T1000 (cell line): ENCODE measurements at regions not wholly inside any gene's neighbourhood (a gene's known extent, or its start where the extent isn't known, plus 50 kb on each side); places are given as distances from the start of the nearest gene placed in this dataset.
"Not testable (repeated sequence)": the region's sequence is repeated elsewhere in the genome, so short reads cannot be mapped to it uniquely, and the experiment has no call there.

ENCODE experiments used
- DNase-seq: peaks from one replicate; lab custom pipeline; 2025; ENCODE audit warnings: mixed read lengths; lab: John Stamatoyannopoulos, UW

DNA sequence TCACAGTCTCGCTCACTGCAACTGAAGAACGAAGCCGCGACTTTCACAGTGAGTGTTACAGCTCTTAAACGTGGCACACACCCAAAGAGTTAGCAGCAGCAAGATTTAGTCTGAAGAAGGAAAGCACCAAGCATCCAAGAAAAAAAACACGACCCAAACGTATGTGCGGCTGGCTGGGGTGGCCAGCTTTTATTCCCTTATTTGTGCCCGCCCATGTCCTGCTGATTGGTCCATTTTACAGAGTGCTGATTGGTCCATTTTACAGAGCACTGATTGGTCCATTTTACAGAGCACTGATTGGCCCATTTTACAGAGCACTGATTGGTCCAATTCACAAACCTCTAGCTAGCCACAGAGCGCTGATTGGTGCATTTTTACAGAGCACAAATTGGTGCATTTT, 323.0 kb upstream of the ATP10A start:
- DNase-seq = not testable (repeated sequence)

DNA sequence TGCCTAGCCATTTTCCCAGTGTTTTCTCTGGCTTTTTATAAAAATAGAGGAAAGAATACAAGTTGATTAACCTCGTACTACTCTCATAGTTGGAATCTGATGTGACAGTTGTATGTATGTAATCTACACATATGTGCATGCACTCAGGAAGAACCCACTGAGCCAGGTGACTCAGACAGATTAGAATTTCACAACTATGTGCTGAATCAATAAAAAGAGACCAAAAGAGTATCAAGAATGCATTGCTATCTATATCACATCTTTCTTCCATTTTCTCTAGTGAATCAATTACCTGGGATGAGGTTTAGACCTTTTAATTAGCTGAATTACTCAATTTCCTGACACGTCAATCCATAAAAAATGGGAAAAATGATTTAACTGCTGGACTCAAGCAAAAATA, 319.3 kb upstream of the ATP10A start:
- DNase-seq = no peak

DNA sequence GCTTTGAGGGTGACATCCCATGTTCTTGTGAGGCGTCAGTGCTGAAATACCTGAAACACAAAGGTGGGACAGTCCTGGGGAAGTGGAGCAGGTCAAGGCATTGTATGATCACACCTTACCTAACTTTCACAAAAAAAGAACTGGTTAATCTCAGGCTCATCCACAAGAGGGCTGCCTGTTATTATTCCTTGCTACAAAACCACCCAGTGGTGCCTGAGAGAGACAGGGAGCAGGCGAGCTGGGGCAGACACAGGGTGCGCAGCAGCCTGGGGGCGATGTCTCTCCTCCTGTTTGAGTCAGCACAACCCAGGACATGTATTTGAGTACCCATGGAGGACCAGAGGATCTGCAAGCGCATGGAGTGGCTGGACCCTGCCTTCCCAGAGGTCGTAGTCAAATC, 316.8 kb upstream of the ATP10A start:
- no peak for DNase-seq

DNA sequence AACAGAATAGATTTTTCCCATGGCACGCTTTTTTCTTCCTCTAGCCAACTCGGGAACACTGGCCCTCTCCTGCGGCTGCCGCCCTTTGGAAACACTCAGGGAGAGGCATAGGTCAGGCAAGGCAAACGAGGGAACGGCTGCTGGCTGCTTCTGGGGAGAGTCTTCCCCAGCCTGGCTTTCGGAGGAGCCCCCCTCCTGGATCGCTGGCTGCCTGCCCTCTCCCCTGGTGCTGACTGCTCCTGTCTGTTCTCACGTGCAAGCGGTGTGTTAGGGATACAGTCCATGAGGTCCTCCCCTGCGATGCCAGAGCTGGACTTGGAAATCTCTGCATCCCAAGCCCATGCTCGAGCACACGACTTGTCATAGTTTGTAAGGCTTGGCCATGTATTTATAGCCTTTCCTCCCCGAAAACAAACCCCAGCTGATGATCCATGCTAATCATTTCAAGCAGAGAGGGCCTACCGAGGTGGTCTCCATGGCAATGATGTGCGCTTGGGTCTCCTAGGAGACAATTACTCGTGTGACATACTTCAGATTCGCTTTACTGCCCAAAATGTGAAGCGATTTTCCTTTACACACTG, 315.6 kb upstream of the ATP10A start:
- DNase-seq = no peak

DNA sequence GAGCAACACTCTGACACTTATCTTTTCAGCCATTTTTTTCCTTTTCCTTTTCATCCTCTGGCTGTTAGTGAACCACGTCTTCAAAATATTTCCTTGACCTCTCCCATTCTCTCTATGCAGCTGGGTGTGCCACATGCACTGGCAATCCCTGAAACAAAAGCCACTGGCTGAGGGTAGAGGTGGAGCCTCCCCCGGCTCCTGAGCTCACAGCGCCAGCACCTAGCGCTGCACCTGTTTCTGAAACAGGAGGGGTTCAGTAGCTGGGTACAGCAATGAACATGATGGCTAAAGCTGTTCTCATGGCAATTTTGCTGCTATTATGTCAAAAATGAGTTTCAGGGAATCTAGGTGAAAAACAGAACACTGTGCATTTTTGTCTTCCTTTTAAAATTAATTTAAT, 314.7 kb upstream of the ATP10A start:
- DNase-seq = no peak

DNA sequence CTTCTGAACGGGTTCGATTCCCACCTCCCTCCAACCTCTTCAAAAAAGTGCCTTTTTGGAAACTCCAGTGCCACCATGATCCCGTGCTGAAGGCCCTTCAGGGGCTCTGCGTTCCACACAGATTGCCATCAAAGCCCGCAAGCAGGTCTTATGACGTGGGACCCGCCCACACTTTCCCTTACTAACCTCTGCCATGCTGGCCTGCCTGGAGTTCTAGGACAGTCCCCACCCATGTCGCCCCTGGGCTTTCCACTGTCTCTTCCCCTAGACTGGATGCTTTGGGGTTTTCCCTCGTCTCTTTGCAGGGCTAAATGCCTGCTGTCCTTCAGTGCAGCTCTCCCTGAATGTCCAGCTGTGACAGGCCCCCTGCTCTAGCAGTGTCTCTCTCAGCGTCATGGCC, 313.7 kb upstream of the ATP10A start:
- DNase-seq = no peak

DNA sequence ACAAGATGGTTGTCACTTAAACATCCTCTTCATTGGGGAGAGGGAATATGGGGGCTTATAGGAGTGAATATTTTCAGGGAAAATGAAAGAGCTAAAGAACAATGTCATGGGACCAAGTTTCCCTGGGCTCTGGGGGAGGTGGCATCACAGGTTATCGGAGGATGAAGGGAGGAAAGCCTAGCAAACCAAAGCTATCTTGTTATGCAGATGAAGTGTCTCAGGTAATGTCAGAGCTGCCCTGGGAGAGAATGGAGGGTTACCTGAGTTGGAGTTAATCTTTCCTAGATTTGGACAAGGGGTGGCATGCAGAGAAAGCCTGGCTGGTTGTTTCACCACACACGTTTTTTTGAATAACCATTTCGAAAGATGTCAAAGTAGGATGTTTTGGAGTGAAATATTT, 308.1 kb upstream of the ATP10A start:
- no peak for DNase-seq

DNA sequence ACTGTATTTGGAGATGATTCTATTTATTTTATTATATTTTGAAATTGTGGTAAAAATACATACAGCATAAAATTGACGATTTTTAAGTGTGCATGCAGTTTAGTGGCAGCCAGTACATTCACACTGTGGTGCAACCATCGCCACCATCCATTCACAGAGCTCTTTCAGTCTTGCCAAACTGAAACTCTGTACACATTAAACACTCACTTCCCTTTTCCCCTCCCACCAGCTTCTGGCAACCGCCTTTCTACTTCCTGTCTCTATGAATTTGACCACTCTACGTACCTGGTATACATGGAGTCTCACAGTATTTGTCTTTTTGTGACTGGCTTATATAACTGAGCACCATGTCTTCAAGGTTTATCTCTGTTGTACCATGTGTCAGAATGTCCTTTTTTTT, 303.3 kb upstream of the ATP10A start:
- no peak for DNase-seq

DNA sequence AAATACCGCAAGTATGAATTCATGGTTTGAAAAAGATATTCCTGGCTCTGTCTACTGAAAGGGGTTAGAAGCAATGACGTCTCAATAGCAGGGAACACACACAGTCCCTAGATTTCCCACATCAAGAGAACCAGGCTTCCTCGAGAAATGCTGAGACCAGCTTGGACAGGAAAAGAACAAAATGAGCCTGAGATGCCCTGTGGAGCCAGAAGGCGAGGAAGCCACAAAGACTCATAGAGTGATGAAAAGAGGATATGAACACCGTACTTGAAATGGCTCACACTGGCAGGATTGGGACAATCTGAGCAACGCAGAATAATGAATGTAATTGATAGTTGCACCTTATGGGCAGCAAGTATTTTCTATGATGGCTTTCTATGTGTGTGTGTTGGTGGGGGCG, 302.4 kb upstream of the ATP10A start:
- DNase-seq = no peak

DNA sequence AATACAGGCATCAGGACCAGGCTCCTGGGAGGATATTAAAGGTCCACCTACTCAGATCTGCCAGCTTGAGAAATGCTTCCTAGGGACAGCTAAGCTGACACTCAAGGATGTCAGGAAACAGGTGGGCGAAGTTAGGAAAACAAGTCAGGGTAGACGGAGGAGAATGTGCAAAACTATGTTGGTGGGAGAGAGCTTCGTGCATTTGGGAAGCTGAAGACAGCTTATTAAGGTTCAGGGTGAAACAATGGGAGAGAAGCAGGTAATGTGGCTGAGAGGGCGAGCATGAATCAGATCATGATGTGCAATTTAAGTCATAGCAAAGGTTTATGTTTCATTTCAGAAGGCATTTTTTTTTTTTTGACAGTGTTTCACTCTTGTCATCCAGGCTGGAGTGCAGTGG, 297.2 kb upstream of the ATP10A start:
- DNase-seq = no peak

DNA sequence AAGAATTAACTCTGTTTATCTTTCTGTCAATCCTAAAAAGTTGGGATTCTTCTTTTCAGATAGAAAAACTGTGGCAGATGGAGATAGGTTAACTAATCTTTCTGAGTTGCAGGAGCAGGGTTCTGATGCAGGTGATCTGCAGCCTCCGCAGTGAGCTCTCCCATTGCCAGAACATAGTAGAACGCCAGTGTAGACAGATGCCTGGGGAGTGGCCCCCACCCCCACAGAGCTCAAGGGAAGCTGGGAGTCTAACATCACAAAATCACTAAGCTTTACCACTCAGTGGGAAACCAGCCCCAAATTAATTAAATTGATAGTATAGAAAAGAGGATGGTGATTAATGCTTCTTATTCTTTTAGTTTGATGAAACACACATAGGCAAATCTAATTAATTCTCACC, 295.0 kb upstream of the ATP10A start:
- no peak for DNase-seq

DNA sequence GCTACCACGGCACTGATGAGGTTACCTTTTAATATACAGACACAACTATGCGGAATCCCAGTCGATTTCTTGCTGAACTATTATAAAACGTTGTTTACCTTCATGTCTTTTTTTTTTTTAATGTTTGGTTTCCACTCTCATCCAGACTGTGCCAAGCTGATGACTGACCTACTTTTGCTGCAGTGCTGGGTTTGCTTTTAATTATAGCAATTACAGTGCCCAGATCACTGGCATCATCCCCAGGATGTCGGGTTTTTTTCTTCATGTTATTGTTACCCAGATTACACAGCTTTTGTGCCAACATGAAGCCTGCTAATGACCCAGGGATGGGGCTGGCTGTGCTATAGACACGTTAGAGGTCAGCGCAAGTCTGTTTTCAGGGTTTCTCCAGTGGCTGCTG, 294.0 kb upstream of the ATP10A start:
- DNase-seq = no peak

DNA sequence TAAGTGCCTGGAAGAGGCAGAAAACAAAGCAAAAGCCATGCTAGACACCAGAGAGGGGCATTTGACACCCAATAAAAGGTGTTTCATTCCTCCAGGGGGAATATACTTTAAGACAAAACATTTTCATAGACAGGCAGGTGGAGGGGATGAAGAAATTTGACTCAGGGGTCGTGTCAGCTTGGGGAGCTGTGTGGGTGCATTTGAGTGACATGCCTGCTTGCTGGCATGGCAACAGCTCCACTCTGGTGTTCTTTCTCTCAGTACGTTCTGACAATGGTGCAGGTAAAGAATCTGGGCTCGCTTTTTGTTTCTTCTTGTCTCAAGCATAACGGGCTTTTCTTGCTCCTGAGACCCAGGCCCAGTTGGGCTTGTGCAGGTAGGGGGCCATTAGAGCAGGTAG, 292.9 kb upstream of the ATP10A start:
- DNase-seq = no peak

DNA sequence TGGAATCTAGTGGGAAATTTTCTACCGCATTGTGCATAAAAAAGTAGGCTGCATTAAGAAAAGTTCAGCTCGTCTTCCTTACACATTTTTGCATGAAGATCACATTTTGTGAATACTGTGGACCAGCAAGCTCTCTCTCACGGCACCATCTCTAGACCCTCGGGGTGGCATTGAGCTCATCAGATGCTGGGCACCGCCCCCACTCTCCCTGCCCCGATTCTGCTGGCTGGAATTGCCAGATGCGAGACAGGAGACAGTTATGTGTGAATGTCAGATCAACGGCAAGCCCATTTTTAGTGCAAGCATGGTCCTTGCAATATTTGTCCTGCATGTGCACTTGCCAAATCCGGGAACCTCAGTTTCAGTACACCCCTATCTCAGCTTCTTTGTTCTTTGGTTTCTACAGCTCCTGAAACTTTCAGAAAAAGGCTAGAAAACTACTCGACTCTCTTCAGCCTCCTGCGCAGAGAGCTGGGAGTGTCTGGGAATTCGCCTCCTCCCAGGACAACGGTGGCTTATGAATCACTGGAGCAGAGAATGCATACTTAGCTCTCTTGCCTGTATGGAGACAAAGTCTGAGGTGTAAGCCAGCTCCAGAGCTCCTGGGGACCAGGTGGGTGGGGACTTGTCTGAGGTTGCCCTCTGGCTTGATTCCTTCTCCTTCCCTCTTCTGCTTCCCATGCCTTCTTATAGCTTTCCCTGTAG, 285.2 kb upstream of the ATP10A start:
- DNase-seq = no peak

DNA sequence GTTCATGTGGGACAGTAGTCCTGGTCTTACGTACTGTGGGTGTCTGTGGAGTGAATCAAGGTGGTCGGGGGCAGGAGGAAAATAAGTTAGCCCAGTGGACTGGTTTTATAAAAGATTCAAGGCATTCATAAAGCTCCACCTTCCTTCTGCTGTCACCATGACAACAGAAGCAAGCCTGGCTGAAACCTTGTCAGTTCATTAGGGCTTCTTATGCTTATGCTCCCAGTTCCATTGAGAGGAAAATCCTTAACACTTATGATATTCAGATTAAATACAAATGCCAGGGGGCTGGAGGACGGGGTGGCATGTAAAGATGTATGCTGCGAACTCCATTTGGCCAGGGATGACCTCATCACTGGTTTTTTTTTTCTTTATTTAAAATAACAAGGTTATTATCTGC, 283.1 kb upstream of the ATP10A start:
- DNase-seq = no peak

DNA sequence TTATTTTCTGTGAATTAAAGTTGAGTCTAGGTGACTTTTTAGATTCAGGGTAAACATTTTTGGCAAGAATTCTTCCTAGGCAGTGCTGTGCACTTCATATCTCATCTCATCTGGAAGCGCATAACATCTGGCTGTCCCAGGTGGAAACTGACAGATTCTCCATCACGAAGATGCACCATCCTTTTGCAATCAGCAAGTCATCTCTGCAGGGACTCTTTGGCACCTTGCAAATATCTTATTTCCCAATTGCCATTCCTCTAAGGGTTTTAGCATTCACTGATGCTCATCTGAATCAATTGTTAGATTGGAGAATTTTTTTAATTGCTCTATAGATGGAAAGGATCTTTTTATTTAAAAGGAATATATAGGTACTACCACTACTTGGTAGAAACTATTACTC, 282.7 kb upstream of the ATP10A start:
- DNase-seq = no peak

DNA sequence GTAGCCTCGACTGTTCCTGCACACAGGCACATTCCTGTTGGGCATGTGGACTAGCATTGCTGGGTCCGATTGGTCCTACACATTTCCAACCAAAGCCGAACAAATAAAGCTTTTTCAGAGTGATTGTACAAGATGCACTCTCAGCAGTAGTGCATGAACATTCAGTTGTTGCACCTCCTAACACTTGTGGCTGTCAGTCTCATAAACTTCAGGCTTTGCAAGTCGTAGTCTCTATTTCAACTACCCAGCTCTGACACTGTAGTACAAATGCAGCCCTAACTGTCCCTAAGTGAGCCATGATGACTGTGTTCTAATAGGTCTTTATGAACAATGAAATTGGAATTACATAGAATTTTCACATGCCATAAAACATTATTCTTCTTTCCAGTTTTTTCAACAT, 281.7 kb upstream of the ATP10A start:
- no peak for DNase-seq

DNA sequence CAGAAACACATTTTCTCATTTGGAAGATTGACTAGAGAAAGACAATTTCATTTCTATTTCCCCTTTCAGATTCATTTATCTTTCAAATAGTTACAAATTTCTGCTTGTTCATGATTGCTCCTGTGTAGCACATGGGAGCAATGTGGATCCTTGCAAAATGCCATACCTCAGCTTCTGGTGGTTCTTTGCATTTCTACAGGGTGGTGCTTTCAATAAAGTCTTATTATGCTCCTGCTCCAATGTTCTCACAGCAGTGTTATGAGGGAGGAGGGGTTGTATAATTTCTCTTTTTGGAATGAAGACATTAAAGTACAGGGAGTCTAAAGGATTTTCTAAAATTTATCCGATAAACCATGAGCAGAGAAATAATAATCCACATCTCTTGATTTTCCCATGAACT, 280.1 kb upstream of the ATP10A start:
- DNase-seq = no peak

DNA sequence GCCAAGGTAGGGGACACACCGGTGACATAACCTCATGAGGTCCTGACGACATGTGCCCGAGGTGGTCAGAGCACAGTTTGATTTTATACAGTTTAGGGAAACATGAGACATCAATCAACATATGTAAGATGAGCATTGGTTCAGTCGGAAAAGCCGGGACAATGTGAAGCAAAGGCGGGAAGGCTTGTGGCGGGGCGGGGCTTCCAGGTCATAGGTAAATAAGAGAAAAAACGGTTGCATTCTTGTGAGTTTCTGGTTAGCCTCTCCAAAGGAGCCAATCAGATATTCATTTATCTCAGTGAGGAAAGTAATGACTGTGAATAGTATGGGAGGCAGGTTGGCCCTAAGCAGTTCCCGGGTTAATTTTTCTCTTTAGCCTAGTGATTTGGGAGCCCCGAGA, 271.7 kb upstream of the ATP10A start:
- DNase-seq = no peak

DNA sequence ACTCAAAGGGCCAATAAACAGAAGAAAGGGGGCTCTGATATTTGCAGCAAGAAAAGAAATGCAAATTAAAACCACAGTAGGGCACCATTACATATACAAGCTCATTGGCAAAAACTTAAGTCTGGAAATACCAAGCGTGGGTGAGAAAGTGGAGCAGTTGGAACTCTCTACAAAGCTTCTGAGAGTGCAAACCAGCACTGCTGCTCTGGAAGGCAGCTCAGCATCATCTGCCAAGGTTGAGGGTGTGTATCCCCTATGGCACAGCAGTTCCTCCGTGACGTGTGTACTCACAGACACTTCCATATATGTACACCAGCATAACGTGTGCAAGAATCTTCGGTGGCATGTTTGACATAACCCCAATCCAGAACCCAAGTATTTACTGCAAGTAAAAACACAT, 271.0 kb upstream of the ATP10A start:
- DNase-seq = no peak

DNA sequence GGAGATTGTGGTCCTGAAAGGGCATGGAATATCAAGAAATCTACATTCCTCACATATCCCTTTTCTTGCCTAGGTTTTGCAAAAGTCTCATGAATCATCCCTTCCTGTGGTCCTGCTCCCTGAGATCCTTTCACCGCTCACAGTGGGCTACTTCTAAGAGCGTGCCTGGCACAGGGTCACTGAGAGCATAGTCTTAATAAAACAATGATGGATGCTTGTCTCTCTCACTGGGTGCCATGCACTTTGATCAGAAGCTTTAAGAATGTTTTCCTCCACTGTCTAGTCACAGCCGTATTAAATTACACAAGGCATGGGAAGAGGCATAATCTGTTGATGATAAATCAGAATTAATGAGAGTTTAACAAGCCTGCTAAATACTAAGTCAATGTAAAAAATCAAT, 269.7 kb upstream of the ATP10A start:
- DNase-seq = no peak

DNA sequence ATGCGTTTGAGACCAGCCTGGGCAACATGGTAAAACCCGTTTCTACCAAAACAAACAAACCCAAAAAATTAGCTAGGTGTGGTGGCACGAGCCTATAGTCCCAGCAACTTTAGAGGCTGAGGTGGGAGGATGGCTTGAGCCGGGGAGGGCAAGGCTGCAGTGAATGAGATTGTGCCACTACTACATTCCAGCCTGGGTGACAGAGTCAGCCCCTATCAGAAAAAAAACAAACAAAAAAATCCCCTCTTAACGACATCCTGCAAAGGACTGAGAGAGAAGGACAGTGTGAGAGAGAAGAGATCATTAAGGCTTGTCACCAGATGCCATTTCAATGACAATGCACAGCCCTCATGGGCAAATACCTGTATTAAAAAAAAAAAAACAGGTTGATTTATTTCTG, 266.7 kb upstream of the ATP10A start:
- DNase-seq = no peak

DNA sequence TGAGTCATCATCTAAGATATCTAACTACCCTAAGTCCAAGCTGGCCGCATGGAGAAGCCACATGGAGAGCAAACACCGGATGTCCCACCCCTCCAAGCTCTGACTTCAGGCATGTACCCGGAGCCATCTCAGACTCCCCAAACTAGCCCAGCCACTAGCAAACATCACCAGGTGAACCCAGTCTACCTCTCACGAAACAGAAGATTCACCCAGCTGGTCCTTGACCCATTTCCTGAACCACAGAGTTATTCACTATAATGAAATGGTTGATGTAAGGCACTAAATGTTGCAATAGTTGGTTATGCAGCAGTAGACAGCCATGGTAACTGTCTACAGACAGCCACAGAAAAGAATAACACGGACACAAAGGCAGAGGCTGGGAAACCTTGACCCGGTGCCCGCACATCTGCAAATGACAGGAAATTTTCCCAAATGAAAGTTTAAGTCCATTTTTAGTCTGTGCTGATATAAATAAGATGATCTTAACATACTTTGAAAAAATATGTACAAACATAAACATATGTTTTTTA, 265.5 kb upstream of the ATP10A start:
- DNase-seq = no peak

DNA sequence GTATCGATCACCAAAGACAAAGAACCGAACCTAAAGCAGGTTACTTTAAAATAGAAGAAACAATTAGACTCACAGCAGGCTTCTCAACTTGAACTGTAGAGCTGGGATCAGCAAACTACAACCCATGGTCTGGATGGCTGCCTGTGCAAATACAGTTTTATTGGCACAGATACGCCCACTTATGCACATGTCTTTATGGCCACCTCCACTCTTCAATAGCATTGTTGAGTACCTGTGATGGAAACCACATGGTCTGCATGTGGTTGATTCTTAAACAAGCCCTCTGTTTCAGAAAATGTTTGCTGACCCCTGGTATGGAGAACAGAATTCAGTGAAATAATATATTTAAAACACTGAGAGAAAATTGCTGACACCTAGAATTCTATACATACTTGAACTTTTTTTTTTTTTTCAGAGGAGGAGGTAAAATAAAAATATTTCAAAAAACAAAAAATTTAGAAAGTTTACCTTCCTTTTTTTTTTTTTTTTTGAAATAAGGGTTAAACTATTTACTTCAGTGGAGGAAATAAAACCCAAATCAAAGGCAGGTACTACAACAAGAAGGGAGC, 263.8 kb upstream of the ATP10A start:
- DNase-seq = no peak
